Lung (tissue), 11 donors: ENCODE measurements at regions not wholly inside any gene's neighbourhood (a gene's known extent, or its start where the extent isn't known, plus 50 kb on each side); places are given as distances from the start of the nearest gene placed in this dataset.

ENCODE experiments used
- ATAC-seq: fragments of 200-7000 bp; cut with Tn5 transposase; one replicate; pipeline ENCODE4 v1.9.1; 2020; ENCODE audit warnings: moderate number of reproducible peaks; ENCODE audit not compliant: insufficient read depth, low FRiP score
- DNase-seq, 3 donors: peaks; one replicate each; pipeline ENCODE4 v3.0.0-alpha.2; 2013 to 2017
- H3K27ac ChIP-seq, 2 donors: one replicate each; pipeline ENCODE4 v1.5.1; 2013; ENCODE audit warnings: mild to moderate bottlenecking in 2 of 2, moderate library complexity in 2 of 2, control low read depth in 1 of 2, inconsistent platforms in 1 of 2, low read depth in 1 of 2, low read length in 1 of 2
- H3K27me3 ChIP-seq, 3 donors: one replicate each; pipeline ENCODE4 v1.5.1; 2013; ENCODE audit warnings: low read length in 2 of 3; ENCODE audit not compliant: control insufficient read depth in 3 of 3, insufficient read depth in 3 of 3
- H3K36me3 ChIP-seq, 4 donors: one replicate each; pipeline ENCODE4 v1.5.1; 2013; ENCODE audit warnings: low read length in 4 of 4, mild to moderate bottlenecking in 1 of 4, moderate library complexity in 1 of 4; ENCODE audit not compliant: control insufficient read depth in 4 of 4, insufficient read depth in 4 of 4
- H3K4me1 ChIP-seq, 5 donors: one replicate each; pipeline ENCODE4 v1.5.1; 2013; ENCODE audit warnings: low read length in 5 of 5, mild to moderate bottlenecking in 2 of 5, moderate library complexity in 1 of 5; ENCODE audit not compliant: control insufficient read depth in 5 of 5, insufficient read depth in 5 of 5
- H3K4me3 ChIP-seq: one replicate; pipeline ENCODE4 v1.5.1; 2013; ENCODE audit warnings: mild to moderate bottlenecking, control low read depth, moderate library complexity
- H3K9ac ChIP-seq, 2 donors: one replicate each; pipeline ENCODE4 v1.5.1; 2013; ENCODE audit warnings: low read length in 2 of 2, control low read depth in 1 of 2; ENCODE audit not compliant: insufficient read depth in 1 of 2
- H3K9me3 ChIP-seq, 4 donors: one replicate each; pipeline ENCODE4 v1.5.1; 2013; ENCODE audit warnings: low read length in 3 of 4, mild to moderate bottlenecking in 1 of 4, moderate library complexity in 1 of 4; ENCODE audit not compliant: control insufficient read depth in 4 of 4, insufficient read depth in 3 of 4
- CTCF ChIP-seq: IDR thresholded peaks from 2 replicates; pipeline ENCODE4 v1.5.1; 2012; ENCODE audit warnings: mild to moderate bottlenecking; ENCODE audit errors: control extremely low read depth, extremely low read depth
- WGBS, 2 donors: extraction: QIAGEN DNeasy Blood & Tissue Kit; methylation state at CpG; one replicate each; pipeline ENCODE4 v1.1.7; 2013; 5-methylcytosine and 5-hydroxymethylcytosine counted together
- donor health status: control.
- donor health status: control.
- donor health status: Bipolar disorder and iron deficiency.
- donor health status: healthy.
- donor health status: DM: yes; HTN: yes; CAD: no.

- no peaks in the 10 kb centered on the region for H3K9me3 ChIP-seq
- WGBS, 2 donors, result 95 to 97% methylated on average over 1 of the region's 1 CpG
- ATAC-seq, result no peak
These were observed 170.7 kb upstream of the EEA1 start for GRCh38 chr12:93099792-93100191.

GRCh38 chr12:93100610-93101009 lies 171.5 kb upstream of the EEA1 start:
- Histone ChIP-seq H3K9me3 (no peaks in the 10 kb centered on the region), H3K4me1 (peaks cover 0 to 5% (median 0%) of the 10 kb centered on the region in 5 donors), H3K9ac (no peak overlapping the region), H3K36me3 (no peaks in the 10 kb centered on the region), H3K4me3 (no peak overlapping the region), H3K27me3 (no peaks in the 10 kb centered on the region), H3K27ac (no peak overlapping the region)
- WGBS, 2 donors, result 92% methylated on average over 4 of the region's 4 CpGs
- ATAC-seq (no peak), DNase-seq (no peak)
- no peak for TF ChIP-seq CTCF

More at GRCh38 chr12:93099792-93100191, 170.7 kb upstream of the EEA1 start:
- no peaks in the 10 kb centered on the region for H3K36me3 ChIP-seq
- no peak for TF ChIP-seq CTCF
- peaks cover 0 to 5% (median 0%) of the 10 kb centered on the region in 5 donors for H3K4me1 ChIP-seq
- DNase-seq, result no peak
- H3K27me3 ChIP-seq, result no peaks in the 10 kb centered on the region
- no peak overlapping the region for H3K27ac ChIP-seq
- no peak overlapping the region for H3K4me3 ChIP-seq
- no peak overlapping the region for H3K9ac ChIP-seq

- H3K27me3 ChIP-seq, result no peaks in the 10 kb centered on the region
- no peak overlapping the region for H3K27ac ChIP-seq
- 91 to 98% methylated on average over 4 of the region's 4 CpGs for WGBS, 2 donors
- no peaks in the 10 kb centered on the region for H3K36me3 ChIP-seq
- peaks cover 0 to 5% (median 0%) of the 10 kb centered on the region in 5 donors for H3K4me1 ChIP-seq
- no peak for TF ChIP-seq CTCF
- H3K4me3 ChIP-seq, result no peak overlapping the region
- H3K9ac ChIP-seq, result no peak overlapping the region
- DNase-seq (no peak), ATAC-seq (no peak)
- H3K9me3 ChIP-seq, result no peaks in the 10 kb centered on the region
These were observed 172.3 kb upstream of the EEA1 start for GRCh38 chr12:93101367-93101766.

GRCh38 chr12:93102312-93102711 lies 173.2 kb upstream of the EEA1 start:
- Histone ChIP-seq H3K4me1 (peaks cover 0 to 5% (median 0%) of the 10 kb centered on the region in 5 donors), H3K9me3 (no peaks in the 10 kb centered on the region), H3K36me3 (no peaks in the 10 kb centered on the region), H3K9ac (no peak overlapping the region), H3K27ac (no peak overlapping the region), H3K27me3 (no peaks in the 10 kb centered on the region), H3K4me3 (no peak overlapping the region)
- TF ChIP-seq CTCF, result no peak
- no peak for ATAC-seq
- WGBS, 2 donors, result 54 to 79% methylated on average over 1 of the region's 1 CpG
- no peak for DNase-seq
